ENCODE measurements at regions not wholly inside any gene's neighbourhood (a gene's known extent, or its start where the extent isn't known, plus 50 kb on each side); places are given as distances from the start of the nearest gene placed in this dataset.

GRCh38 chr14:97065305-97066067 lies 268.3 kb downstream of the VRK1 start:
- TF ChIP-seq, protein P1, sequence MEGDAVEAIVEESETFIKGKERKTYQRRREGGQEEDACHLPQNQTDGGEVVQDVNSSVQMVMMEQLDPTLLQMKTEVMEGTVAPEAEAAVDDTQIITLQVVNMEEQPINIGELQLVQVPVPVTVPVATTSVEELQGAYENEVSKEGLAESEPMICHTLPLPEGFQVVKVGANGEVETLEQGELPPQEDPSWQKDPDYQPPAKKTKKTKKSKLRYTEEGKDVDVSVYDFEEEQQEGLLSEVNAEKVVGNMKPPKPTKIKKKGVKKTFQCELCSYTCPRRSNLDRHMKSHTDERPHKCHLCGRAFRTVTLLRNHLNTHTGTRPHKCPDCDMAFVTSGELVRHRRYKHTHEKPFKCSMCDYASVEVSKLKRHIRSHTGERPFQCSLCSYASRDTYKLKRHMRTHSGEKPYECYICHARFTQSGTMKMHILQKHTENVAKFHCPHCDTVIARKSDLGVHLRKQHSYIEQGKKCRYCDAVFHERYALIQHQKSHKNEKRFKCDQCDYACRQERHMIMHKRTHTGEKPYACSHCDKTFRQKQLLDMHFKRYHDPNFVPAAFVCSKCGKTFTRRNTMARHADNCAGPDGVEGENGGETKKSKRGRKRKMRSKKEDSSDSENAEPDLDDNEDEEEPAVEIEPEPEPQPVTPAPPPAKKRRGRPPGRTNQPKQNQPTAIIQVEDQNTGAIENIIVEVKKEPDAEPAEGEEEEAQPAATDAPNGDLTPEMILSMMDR (conservative IDR thresholded peaks at IDR 0.05 in 1 of 2, IDR thresholded peaks at IDR 0.05 in 1 of 2; ENCODE audit: extremely low read depth in 1 of 2, insufficient read depth in 1 of 2, low read depth in 1 of 2, low read length in 2 of 2) = no peak
- no peak for TF ChIP-seq EZH2 (IDR thresholded peaks at IDR 0.05; ENCODE audit: borderline replicate concordance, low read length)

Data from mammary epithelial cell (primary cell).